ENCODE measurements at regions not wholly inside any gene's neighbourhood (a gene's known extent, or its start where the extent isn't known, plus 50 kb on each side); places are given as distances from the start of the nearest gene placed in this dataset.

DNA sequence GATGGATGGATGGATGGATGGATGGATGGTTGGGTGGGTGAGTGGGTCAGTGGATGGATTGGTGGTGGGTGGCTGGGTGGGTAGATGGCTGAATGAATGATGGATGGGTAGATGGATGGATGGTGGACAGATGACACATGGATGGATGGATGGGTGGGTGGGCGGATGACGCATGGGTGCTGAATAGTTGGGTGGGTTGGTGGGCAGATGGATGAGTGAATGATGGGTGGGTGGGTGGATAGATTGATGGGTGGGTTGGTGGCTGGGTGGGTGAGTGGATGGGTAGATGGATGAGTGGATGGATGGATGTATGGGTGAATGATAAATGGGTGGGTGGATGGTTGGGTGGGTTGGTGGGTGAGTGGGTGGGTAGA, 69.9 kb upstream of the NKX1-1 start:
- no peak for DNase-seq (ENCODE audit: low spot score)

- no peak for DNase-seq (ENCODE audit: low spot score)
These were observed 69.3 kb upstream of the NKX1-1 start for GRCh38 chr4:1475277-1476139.

DNA sequence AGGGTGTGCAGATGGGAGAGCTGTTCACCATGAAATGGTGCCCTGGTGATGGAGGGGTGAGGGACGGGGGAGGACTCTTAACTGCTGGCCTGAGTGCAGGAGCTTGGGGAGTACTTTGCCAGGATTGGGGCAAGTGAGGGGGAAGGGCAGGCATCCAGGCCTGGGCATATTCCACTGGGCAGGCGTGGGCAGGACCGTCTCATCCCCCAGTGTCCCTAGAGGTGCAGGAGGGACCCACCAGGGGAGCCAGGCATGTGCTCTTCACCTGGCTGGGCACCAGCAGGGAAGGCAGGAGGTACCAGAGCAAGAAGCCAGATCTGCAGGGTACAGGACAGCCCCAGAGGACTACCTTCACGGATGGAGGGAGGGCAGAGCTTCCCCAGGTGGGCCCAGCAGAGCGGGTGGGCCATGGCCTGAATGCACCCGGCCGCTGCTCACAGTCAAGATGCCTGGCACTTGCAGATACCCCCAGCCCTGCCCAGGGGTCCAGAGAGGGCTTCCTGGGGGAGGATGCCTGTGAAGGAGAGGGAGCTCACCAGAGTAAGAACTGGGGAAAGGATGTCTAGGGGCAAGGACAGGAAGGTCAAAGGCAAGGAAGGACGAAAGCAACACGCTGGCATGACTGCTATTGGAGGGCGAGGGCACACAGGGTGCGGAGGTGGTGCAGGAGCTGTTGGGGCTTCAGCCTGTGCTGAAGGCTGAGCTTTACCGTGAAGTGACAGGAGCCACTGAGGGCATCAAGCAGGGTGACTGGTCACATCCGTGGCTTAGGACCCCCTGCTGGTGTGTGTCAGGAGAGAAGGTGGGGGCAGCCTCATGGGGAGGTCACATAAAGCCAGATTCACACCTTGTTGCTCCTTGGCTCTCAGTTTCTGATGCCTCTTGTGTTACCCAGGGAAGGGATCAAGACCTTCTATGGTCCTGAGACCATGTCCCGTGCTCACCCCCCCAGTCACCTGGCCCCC, 68.2 kb upstream of the NKX1-1 start:
- DNase-seq (ENCODE audit: low spot score), result no peak

- DNase-seq (ENCODE audit: low spot score), result no peak
These were observed 67.5 kb upstream of the NKX1-1 start for GRCh38 chr4:1473718-1474117.

DNA sequence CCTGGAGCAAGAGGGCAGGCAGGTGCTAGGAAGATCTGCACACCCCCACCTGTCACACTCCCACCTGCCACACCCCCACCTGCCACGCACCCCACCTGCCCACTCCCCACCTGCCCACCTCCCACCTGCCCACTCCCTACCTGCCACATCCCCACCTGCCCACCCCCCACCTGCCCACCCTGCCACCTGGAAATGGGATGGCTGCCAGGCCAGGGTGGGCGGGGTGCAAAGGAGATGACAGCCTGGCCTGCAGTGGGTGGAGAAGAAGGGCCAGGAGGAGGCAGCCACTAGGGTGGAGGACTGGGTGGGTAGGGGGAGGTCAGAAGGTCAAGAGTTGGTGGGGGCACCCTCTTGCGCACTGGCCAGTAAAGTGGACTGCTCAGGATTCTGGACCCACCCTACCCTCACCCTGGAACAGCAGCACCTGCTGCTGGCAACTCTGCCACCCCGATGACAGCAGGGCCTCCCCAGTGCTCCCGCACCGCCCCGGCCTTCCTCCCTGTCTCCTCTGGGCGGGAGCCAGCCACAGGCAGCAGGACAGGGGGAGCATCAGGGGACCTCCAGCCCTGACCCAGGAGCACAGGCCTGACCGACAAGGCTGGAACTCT, 66.8 kb upstream of the NKX1-1 start:
- DNase-seq (ENCODE audit: low spot score), result no peak

DNA sequence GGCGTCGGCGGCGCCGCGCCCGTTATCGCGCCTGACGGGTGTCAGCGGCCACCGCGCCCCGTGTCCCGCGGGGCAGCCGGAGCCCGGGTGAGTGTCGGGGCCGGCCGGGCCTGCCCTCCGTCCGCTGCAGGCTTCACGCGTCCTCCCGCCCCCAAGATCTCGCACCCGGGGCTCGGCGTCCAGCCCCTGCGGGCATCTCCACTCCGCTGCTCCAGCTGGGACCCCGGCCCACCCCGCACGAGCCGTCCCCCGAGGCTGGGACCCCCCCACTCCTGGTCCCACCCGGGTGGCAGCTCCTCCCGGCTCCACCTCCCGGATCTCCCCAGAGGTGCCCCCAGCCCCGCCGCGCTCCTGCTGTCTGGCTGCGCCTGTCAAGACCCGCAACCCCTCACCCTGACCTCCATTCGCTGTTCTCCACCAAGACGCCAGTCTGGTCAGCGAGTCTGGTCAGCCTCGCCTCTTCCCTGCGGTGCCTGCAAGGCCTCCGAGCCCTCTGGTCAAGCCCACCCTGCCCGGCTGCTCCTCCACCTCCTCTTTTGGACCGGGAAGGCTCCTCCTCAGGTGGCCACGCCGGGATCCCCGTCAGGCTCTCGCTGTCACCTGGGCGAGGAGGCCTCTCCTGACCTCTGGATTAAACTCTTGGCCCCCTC, 66.0 kb upstream of the NKX1-1 start:
- no peak for DNase-seq (ENCODE audit: low spot score)

- DNase-seq (ENCODE audit: low spot score), result no peak
These were observed 65.4 kb upstream of the NKX1-1 start for GRCh38 chr4:1471443-1472147.

GRCh38 chr4:1470816-1471442, 64.7 kb upstream of the NKX1-1 start:
- DNase-seq (ENCODE audit: low spot score), result no peak

- DNase-seq (ENCODE audit: low spot score), result no peak
These were observed 64.1 kb upstream of the NKX1-1 start for GRCh38 chr4:1470393-1470670.

- no peak for DNase-seq (ENCODE audit: low spot score)
These were observed 63.6 kb upstream of the NKX1-1 start for GRCh38 chr4:1469607-1470392.

DNA sequence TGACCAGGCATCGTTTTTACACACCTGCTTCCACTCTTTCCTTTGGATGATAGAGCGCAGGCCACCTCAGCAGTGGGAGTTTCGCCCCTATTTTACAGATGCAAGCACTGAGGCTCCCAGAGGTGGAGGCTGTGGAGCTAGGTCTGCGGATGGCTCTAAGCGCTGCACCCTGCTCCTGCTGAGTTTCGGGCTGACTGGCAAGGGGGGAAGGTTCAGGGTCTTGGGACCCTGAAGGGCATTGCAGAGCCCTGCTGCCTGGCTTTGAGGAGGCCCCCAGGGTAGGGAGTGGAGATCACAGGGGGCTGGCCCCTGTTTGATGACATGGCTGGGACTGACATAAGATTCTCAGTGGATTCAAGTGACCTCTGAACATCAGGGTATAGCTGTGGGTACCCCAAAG, 62.8 kb upstream of the NKX1-1 start:
- no peak for DNase-seq (ENCODE audit: low spot score)

GRCh38 chr4:1467581-1468458, 61.6 kb upstream of the NKX1-1 start:
- DNase-seq (ENCODE audit: low spot score), result no peak

DNA sequence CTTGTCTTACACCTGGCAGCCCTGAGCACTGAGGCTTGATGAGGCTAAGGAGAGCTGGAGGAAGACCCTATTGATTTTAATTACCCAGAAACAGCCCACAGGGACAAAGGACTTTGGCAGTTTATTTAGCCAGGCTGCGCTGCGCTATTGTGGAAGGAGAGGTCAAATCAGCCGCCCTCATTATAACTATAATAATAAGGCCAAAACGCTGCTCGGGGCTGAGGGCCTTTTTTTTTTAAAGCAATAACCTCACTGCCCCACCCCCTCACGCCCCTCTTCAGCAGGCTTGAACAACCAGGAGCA, 60.6 kb upstream of the NKX1-1 start:
- DNase-seq (ENCODE audit: low spot score), result no peak

- no peak for DNase-seq (ENCODE audit: low spot score)
These were observed 60.0 kb upstream of the NKX1-1 start for GRCh38 chr4:1466034-1466862.

DNA sequence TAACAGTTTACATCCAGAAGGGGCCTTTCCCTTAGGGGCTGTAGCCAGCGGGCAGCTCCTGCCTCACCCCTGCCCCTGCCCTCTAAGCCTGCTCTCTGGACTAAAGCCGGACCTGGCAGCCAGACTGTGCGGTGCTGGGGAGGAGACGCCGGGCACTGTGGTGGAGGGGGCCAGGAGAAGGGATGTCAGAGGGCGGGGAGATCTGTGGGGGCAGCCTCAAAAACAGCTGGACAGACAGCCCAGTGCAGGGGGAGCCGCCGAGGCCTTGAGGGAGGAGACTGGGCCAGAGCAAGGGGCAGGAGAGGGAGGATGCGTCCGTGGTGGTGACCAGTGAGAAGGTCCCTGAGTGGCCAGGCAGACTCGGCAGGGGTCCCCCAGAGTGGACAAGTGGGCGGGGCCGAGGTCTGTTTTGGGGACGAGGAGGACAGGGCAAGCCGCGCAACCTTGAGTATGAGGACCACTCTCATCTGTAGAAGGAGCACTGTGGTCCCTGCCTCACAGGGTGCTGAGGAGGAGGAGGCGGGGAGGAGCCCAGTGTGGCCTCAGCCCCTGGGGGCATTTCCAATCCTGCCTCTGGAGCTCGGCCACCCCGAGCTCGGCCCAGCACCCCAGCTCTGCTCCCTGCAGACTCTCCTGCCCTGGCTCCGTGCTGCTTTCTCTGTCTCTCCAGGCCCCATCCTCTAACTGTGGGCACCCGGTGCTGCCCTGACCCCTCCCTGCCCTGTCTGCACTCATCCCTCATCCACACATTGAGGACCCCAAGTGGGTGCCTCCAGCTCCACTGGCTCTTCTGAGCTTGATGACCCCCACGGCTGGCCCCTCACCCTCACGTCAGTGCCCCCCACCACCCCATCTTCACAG, 59.2 kb upstream of the NKX1-1 start:
- DNase-seq (ENCODE audit: low spot score), result no peak

- no peak for DNase-seq (ENCODE audit: low spot score)
These were observed 58.4 kb upstream of the NKX1-1 start for GRCh38 chr4:1464581-1465171.

DNA sequence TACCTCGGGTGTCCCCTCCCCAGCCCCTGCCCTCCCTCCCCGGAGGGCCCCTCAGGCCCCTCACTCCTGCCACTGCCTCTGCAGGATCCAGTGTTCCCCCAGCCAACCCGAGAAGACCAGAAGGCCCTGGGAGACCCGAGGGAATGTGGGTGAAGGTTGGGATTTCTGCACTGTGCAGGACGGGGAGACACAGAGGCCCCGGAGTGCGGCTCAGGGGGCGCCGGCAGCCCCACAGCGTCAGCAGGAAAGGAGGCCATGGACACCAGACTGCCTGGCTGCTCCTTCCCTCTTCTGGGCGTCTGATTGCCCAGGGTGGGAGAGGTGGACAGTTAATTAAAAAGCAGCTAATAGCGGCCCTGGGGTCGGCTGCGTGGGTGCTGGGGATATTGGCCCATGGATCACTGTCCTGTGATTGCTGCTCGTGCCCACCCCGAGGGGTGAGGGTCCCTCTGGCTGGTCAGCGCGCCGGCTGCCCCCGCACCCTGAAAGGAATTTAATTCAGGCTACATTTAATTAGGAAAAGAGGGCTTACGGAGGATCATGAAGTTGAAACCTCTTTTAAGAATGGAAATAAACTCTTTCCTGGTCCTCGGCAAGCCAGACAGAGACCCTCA, 57.8 kb upstream of the NKX1-1 start:
- DNase-seq (ENCODE audit: low spot score), result no peak

Measured in CD4-positive, alpha-beta T cell treated with Interleukin-15 for 4 hours (primary cell).